ENCODE measurements at regions not wholly inside any gene's neighbourhood (a gene's known extent, or its start where the extent isn't known, plus 50 kb on each side); places are given as distances from the start of the nearest gene placed in this dataset.

- WGBS, 2 donors = 74 to 84% methylated on average over 8 of the region's 8 CpGs
- H3K4me3 ChIP-seq = no peak overlapping the region
- H3K4me1 ChIP-seq = no peaks in the 10 kb centered on the region
- DNase-seq = no peak
- no peaks in the 10 kb centered on the region for H3K36me3 ChIP-seq
- H3K27ac ChIP-seq = no peak overlapping the region
- H3K27me3 ChIP-seq = no peaks in the 10 kb centered on the region
- intact Hi-C loops (cut with DNase I) = no loop called here
- TF ChIP-seq EP300 (IDR thresholded peaks at IDR 0.05) (no peak), POLR2AphosphoS5 (IDR thresholded peaks at IDR 0.05) (no peak), CTCF (IDR thresholded peaks at IDR 0.05) (no peak), POLR2A (IDR thresholded peaks at IDR 0.05) (no peak)
- H3K9me3 ChIP-seq = no peaks in the 10 kb centered on the region
Measured at GRCh38 chrX:155774387-155774786, 106.8 kb upstream of the VAMP7 start.

- H3K4me3 ChIP-seq = peak overlapping the region in 2 of 4 donors; percentile 48 to 49
- intact Hi-C loops (cut with DNase I) = no loop called here
- DNase-seq = no peak
Measured at GRCh38 chrX:155767876-155768769, 113.0 kb upstream of the VAMP7 start.

GRCh38 chrX:155767051-155767875 is 113.9 kb upstream of the VAMP7 start:
- H3K4me1 ChIP-seq = peaks cover 0 to 8% (median 0%) of the 10 kb centered on the region in 4 donors
- H3K9me3 ChIP-seq = no peaks in the 10 kb centered on the region
- H3K4me3 ChIP-seq = peak overlapping the region; percentile 34 to 49 (median 44)
- DNase-seq = peak; percentile 71
- no peaks in the 10 kb centered on the region for H3K27me3 ChIP-seq
- intact Hi-C loops (cut with DNase I) = no loop called here
- H3K36me3 ChIP-seq = no peaks in the 10 kb centered on the region
- H3K27ac ChIP-seq = peak overlapping the region; percentile 42 to 67 (median 58)
- TF ChIP-seq CTCF (IDR thresholded peaks at IDR 0.05) = no peak
- TF ChIP-seq EP300 (IDR thresholded peaks at IDR 0.05) = no peak
- no peak for TF ChIP-seq POLR2A (IDR thresholded peaks at IDR 0.05)
- TF ChIP-seq POLR2AphosphoS5 (IDR thresholded peaks at IDR 0.05) = no peak
- WGBS, 2 donors = 28 to 33% methylated on average over 18 to 19 of the region's 19 CpGs

More at GRCh38 chrX:155767876-155768769, 113.0 kb upstream of the VAMP7 start:
- H3K27me3 ChIP-seq = no peaks in the 10 kb centered on the region
- H3K9me3 ChIP-seq = no peaks in the 10 kb centered on the region
- H3K36me3 ChIP-seq = no peaks in the 10 kb centered on the region
- peak overlapping the region in 1 of 4 donors; percentile 5 for H3K27ac ChIP-seq
- TF ChIP-seq CTCF (IDR thresholded peaks at IDR 0.05) = no peak
- TF ChIP-seq EP300 (IDR thresholded peaks at IDR 0.05) = no peak
- no peak for TF ChIP-seq POLR2A (IDR thresholded peaks at IDR 0.05)
- no peak for TF ChIP-seq POLR2AphosphoS5 (IDR thresholded peaks at IDR 0.05)
- peaks cover 0 to 8% (median 0%) of the 10 kb centered on the region in 4 donors for H3K4me1 ChIP-seq
- WGBS, 2 donors = 47 to 76% methylated on average over 24 of the region's 24 CpGs

GRCh38 chrX:155766321-155766720 is 114.8 kb upstream of the VAMP7 start:
- 49 to 54% methylated on average over 1 of the region's 1 CpG for WGBS, 2 donors
- Histone ChIP-seq H3K27me3 (no peaks in the 10 kb centered on the region), H3K4me3 (no peak overlapping the region), H3K36me3 (no peaks in the 10 kb centered on the region), H3K27ac (peak overlapping the region in 3 of 4 donors; percentile 49 to 67 (median 66)), H3K9me3 (no peaks in the 10 kb centered on the region), H3K4me1 (peaks cover 0 to 8% (median 0%) of the 10 kb centered on the region in 4 donors)
- no peak for TF ChIP-seq CTCF (IDR thresholded peaks at IDR 0.05)
- TF ChIP-seq POLR2A (IDR thresholded peaks at IDR 0.05) = no peak
- TF ChIP-seq POLR2AphosphoS5 (IDR thresholded peaks at IDR 0.05) = no peak
- no peak for TF ChIP-seq EP300 (IDR thresholded peaks at IDR 0.05)
- DNase-seq = no peak
- intact Hi-C loops (cut with DNase I) = no loop called here
